ENCODE measurements at regions not wholly inside any gene's neighbourhood (a gene's known extent, or its start where the extent isn't known, plus 50 kb on each side); places are given as distances from the start of the nearest gene placed in this dataset.
"Not testable (repeated sequence)": the region's sequence is repeated elsewhere in the genome, so short reads cannot be mapped to it uniquely, and the experiment has no call there.

GRCh38 chr5:36392186-36392585 is 90.5 kb upstream of the RANBP3L start:
- DNase-seq: no peak

GRCh38 chr5:36392818-36393217 is 91.1 kb upstream of the RANBP3L start:
- DNase-seq: no peak

- no peak for DNase-seq
Observed at GRCh38 chr5:36393656-36394428, 92.1 kb upstream of the RANBP3L start.

- DNase-seq: no peak
Observed at GRCh38 chr5:36395260-36395659, 93.6 kb upstream of the RANBP3L start.

GRCh38 chr5:36395947-36396346 is 94.2 kb upstream of the RANBP3L start:
- not testable (repeated sequence) for DNase-seq

GRCh38 chr5:36396640-36397039 is 94.9 kb upstream of the RANBP3L start:
- DNase-seq: no peak

- DNase-seq: no peak
Observed at GRCh38 chr5:36397901-36398536, 96.3 kb upstream of the RANBP3L start.

GRCh38 chr5:36402512-36402906 is 100.8 kb upstream of the RANBP3L start:
- no peak for DNase-seq

- peak; percentile 39 for DNase-seq
Observed at GRCh38 chr5:36403632-36404311, 102.1 kb upstream of the RANBP3L start.

- no peak for DNase-seq
Observed at GRCh38 chr5:36406023-36406422, 104.3 kb upstream of the RANBP3L start.

- DNase-seq: no peak
Observed at GRCh38 chr5:36407396-36407795, 105.7 kb upstream of the RANBP3L start.

GRCh38 chr5:36409711-36410110 is 108.0 kb upstream of the RANBP3L start:
- DNase-seq: not testable (repeated sequence)

GRCh38 chr5:36410672-36411071 is 109.0 kb upstream of the RANBP3L start:
- DNase-seq: not testable (repeated sequence)

- no peak for DNase-seq
Observed at GRCh38 chr5:36414869-36415282, 113.2 kb upstream of the RANBP3L start.

GRCh38 chr5:36416605-36417004 is 114.9 kb upstream of the RANBP3L start:
- no peak for DNase-seq

GRCh38 chr5:36417221-36417620 is 115.5 kb upstream of the RANBP3L start:
- no peak for DNase-seq

- DNase-seq: no peak
Observed at GRCh38 chr5:36417668-36418067, 116.0 kb upstream of the RANBP3L start.

GRCh38 chr5:36418152-36418979 is 116.7 kb upstream of the RANBP3L start:
- DNase-seq: no peak

- no peak for DNase-seq
Observed at GRCh38 chr5:36421256-36421655, 119.6 kb upstream of the RANBP3L start.

GRCh38 chr5:36422952-36423351 is 121.2 kb upstream of the RANBP3L start:
- no peak for DNase-seq

GRCh38 chr5:36423578-36424307 is 122.0 kb upstream of the RANBP3L start:
- no peak for DNase-seq

GRCh38 chr5:36426070-36426469 is 124.4 kb upstream of the RANBP3L start:
- not testable (repeated sequence) for DNase-seq
